Nephron (organoid): ENCODE measurements at regions not wholly inside any gene's neighbourhood (a gene's known extent, or its start where the extent isn't known, plus 50 kb on each side); places are given as distances from the start of the nearest gene placed in this dataset.
A peak's percentile ranks its signal among the peaks of the same experiment; 100 is the strongest.
"Not testable (repeated sequence)": the region's sequence is repeated elsewhere in the genome, so short reads cannot be mapped to it uniquely, and the experiment has no call there.

ENCODE experiments used
- H3K27ac Mint-ChIP-seq, 3 experiments: 2 replicates each; pipeline ENCODE4 v1.8.0; 2020; ENCODE audit warnings: mixed read lengths in 3 of 3, mild to moderate bottlenecking in 2 of 3, moderate library complexity in 1 of 3
- H3K27me3 Mint-ChIP-seq: 2 replicates; pipeline ENCODE4 v1.8.0; 2021; ENCODE audit warnings: low read depth, mild to moderate bottlenecking, moderate library complexity, mixed read lengths
- H3K36me3 Mint-ChIP-seq: 2 replicates; pipeline ENCODE4 v1.8.0; 2020; ENCODE audit warnings: low read depth, mixed read lengths
- H3K4me1 Mint-ChIP-seq: 2 replicates; pipeline ENCODE4 v1.8.0; 2020; ENCODE audit warnings: mixed read lengths
- H3K4me3 Mint-ChIP-seq, 3 experiments: 2 replicates each; pipeline ENCODE4 v1.8.0; 2020; ENCODE audit warnings: mild to moderate bottlenecking in 3 of 3, mixed read lengths in 3 of 3, moderate library complexity in 2 of 3
- H3K9me3 Mint-ChIP-seq: 2 replicates; pipeline ENCODE4 v1.8.0; 2020; ENCODE audit warnings: mixed read lengths
- CTCF ChIP-seq, 3 experiments: fragments of 200-600 bp; sonication (generic); IDR thresholded peaks; one replicate each; pipeline ENCODE4 v1.5.0; 2021; ENCODE audit warnings: antibody characterized with exemption in 3 of 3; ENCODE audit not compliant: unreplicated experiment in 3 of 3

DNA sequence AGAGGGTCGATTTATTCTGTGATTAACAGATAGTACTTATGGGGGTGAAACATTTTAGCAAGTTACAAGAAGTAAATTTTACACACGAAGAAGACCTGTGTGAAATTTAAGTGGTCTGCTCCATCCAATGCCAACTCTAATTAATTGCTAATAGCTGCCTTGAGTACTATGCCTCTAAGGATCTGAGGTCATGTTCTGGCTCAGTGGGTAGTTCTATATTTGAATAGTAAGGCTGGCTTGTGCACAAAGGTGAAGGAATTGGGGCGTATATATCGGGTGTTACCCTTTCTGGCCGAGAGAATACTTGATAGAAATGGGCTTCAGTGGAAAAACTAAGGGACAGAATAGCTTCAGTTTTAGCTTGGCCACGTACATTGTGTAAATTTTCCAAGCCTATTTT is 345.2 kb upstream of the ANKRD30A start:
- H3K27ac Mint-ChIP-seq, result no peak overlapping the region
- no peaks in the 10 kb centered on the region for H3K9me3 Mint-ChIP-seq
- TF ChIP-seq CTCF (IDR thresholded peaks at IDR 0.05; ENCODE audit: unreplicated experiment in 3 of 3), result no peak
- peaks cover 10% of the 10 kb centered on the region for H3K4me1 Mint-ChIP-seq
- peaks cover 10% of the 10 kb centered on the region for H3K27me3 Mint-ChIP-seq
- H3K4me3 Mint-ChIP-seq, result no peak overlapping the region
- no peaks in the 10 kb centered on the region for H3K36me3 Mint-ChIP-seq

DNA sequence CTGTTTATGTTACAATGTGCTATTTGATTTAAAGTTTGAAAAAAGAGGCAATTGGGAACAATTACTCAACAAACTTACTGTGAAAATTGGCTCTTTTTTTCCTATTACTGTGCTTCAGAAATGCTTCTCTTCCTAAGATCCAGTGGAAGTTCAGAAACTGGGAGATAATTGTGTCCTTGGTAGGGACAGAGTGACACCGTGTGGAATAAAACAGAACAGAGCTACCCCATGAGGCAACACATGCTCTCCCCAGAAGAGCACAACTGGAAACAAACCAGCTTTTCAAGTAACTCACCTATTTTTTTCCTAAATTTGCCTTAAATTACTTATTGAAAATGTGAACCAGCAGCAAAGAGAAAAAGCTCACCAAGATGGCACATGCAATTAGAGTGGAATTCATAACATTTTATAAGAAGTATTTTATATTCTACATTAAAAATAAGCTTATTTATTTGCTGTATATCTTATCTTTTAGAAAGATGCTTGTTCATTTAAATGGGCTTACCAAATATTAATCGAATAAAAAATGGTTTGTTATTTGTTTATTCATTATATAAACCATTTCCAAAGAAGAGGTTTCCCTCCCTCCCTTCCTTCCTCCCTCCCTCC is 346.1 kb upstream of the ANKRD30A start:
- Mint-ChIP-seq H3K9me3 (no peaks in the 10 kb centered on the region), H3K27ac (peak overlapping the region in 1 of 3 experiments; percentile 17), H3K36me3 (no peaks in the 10 kb centered on the region), H3K4me3 (no peak overlapping the region), H3K27me3 (peaks cover 10% of the 10 kb centered on the region), H3K4me1 (peaks cover 10% of the 10 kb centered on the region)
- TF ChIP-seq CTCF (IDR thresholded peaks at IDR 0.05; ENCODE audit: unreplicated experiment in 3 of 3), result peak; percentile 84 to 90 (median 84)

DNA sequence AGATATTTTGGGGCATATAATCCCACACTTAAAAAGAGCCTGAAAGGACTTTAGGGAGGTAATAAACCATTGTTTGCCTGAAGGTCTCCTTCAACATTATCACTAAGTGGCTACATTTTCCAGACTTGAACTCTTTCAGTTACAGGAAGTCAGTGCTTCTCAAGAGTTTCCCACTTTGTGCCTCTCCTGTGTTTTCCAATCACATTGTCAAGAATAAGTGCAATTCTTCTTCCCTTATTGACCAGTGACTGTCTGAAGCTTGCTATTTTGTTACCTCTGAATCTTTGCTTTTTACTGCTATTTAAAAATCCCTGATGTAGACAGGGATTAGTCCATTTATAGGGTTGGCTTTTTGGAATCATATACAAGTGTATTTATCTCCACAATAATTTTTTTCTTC is 346.7 kb upstream of the ANKRD30A start:
- H3K4me3 Mint-ChIP-seq, result no peak overlapping the region
- H3K36me3 Mint-ChIP-seq, result no peaks in the 10 kb centered on the region
- no peak for TF ChIP-seq CTCF (IDR thresholded peaks at IDR 0.05; ENCODE audit: unreplicated experiment in 3 of 3)
- H3K4me1 Mint-ChIP-seq, result peaks cover 10% of the 10 kb centered on the region
- no peak overlapping the region for H3K27ac Mint-ChIP-seq
- H3K9me3 Mint-ChIP-seq, result no peaks in the 10 kb centered on the region
- peaks cover 9% of the 10 kb centered on the region for H3K27me3 Mint-ChIP-seq

DNA sequence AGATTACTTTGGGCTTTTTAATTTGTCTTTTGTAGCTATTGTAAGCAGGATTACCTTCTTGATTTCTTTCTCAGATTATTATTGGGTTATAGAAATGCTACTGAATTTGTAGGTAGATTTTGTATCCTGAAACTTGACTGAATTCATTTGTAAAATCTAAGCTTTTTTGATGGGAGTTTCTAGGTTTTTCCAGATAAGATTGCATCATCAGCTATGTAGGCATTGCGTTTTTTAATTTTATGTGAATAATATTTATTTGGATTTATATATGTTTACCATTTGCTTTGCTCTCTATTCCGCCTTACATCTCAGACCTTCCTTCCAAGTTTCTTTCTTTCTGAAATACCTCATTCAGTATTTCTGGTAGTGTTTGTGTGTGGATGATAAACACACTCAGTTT is 351.7 kb upstream of the ANKRD30A start:
- H3K27ac Mint-ChIP-seq, result no peak overlapping the region
- H3K4me3 Mint-ChIP-seq, result no peak overlapping the region
- no peak for TF ChIP-seq CTCF (IDR thresholded peaks at IDR 0.05; ENCODE audit: unreplicated experiment in 3 of 3)

DNA sequence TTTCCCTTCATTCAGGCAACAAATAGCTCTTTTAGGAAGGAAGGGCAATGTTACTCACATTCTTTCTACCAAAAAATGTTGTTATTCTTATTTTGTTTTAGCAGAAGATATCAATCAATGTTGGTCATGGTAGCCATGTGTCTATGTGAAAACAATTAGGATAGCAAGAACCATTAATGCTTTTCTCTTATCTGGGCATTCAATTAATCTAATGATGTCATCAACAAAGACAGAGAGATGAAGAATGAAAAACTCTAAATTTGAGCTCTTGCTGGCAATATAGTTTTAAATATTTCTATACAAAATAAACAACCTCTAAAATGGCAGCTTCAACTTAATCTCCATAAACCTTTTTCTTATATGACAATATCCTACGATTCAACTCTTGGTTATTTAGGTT is 353.7 kb upstream of the ANKRD30A start:
- Mint-ChIP-seq H3K27ac (no peak overlapping the region), H3K4me3 (no peak overlapping the region), H3K4me1 (no peaks in the 10 kb centered on the region), H3K9me3 (no peaks in the 10 kb centered on the region), H3K27me3 (peaks cover 3% of the 10 kb centered on the region), H3K36me3 (no peaks in the 10 kb centered on the region)
- no peak for TF ChIP-seq CTCF (IDR thresholded peaks at IDR 0.05; ENCODE audit: unreplicated experiment in 3 of 3)

More for the DNA sequence above, 351.7 kb upstream of the ANKRD30A start:
- Mint-ChIP-seq H3K4me1 (peaks cover 3% of the 10 kb centered on the region), H3K36me3 (no peaks in the 10 kb centered on the region), H3K27me3 (peaks cover 3% of the 10 kb centered on the region), H3K9me3 (no peaks in the 10 kb centered on the region)

DNA sequence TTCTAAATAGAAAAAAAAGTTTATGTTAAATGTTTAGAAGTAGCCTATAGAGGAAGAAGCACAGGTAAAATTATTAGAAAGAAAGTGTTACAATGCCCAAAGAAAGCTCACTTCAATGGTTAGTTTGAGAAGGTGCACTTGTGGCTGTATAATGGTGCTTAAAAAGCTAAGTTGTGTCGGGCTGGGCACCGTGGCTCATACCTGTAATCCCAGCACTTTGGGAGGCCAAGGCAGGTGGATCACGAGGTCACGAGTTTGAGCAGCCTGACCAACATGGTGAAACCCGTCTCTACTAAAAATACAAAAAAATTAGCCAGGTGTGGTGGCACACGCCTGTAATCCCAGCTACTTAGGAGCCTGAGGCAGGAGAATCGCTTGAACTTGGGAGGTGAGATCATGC is 355.7 kb upstream of the ANKRD30A start:
- not testable (repeated sequence) for H3K27me3 Mint-ChIP-seq, H3K9me3 Mint-ChIP-seq, H3K36me3 Mint-ChIP-seq, H3K4me3 Mint-ChIP-seq, H3K27ac Mint-ChIP-seq, H3K4me1 Mint-ChIP-seq
